Suprapubic skin (tissue), 4 donors: ENCODE measurements at regions not wholly inside any gene's neighbourhood (a gene's known extent, or its start where the extent isn't known, plus 50 kb on each side); places are given as distances from the start of the nearest gene placed in this dataset.
"Not testable (repeated sequence)": the region's sequence is repeated elsewhere in the genome, so short reads cannot be mapped to it uniquely, and the experiment has no call there.

ENCODE experiments used
- DNase-seq, 2 donors: peaks; one replicate each; pipeline ENCODE4 v3.0.0-alpha.2; 2019; ENCODE audit warnings: low spot score in 2 of 2
- H3K27ac ChIP-seq: fragments of 200-600 bp; sonication (generic); one replicate; pipeline ENCODE4 v1.5.1; 2019
- H3K27me3 ChIP-seq: fragments of 200-600 bp; sonication (generic); one replicate; pipeline ENCODE4 v1.5.1; 2019
- H3K36me3 ChIP-seq: fragments of 200-600 bp; sonication (generic); one replicate; pipeline ENCODE4 v1.5.1; 2019
- H3K4me1 ChIP-seq: fragments of 200-600 bp; sonication (generic); one replicate; pipeline ENCODE4 v1.5.1; 2019
- H3K4me3 ChIP-seq: fragments of 200-600 bp; sonication (generic); one replicate; pipeline ENCODE4 v1.5.1; 2019; ENCODE audit warnings: mild to moderate bottlenecking
- H3K9me3 ChIP-seq: fragments of 200-600 bp; sonication (generic); one replicate; pipeline ENCODE4 v1.5.1; 2019
- CTCF ChIP-seq, 2 donors: fragments of 200-600 bp in 1 of 2; fragments of 450-650 bp in 1 of 2; sonication (generic) in 1 of 2; IDR thresholded peaks; one replicate each; pipeline ENCODE4 v1.5.1; 2016 to 2019; ENCODE audit warnings: antibody characterized with exemption in 2 of 2, mild to moderate bottlenecking in 1 of 2, moderate library complexity in 1 of 2
- EP300 ChIP-seq: sonication (generic); formaldehyde crosslinking; IDR thresholded peaks from one replicate; pipeline ENCODE4 v1.6.1; 2017; ENCODE audit warnings: antibody characterized with exemption
- POLR2A ChIP-seq, 2 donors: fragments of 450-650 bp; IDR thresholded peaks; one replicate each; pipeline ENCODE4 v1.6.1; 2017; ENCODE audit warnings: antibody characterized with exemption in 2 of 2, mild to moderate bottlenecking in 2 of 2, moderate library complexity in 2 of 2
- POLR2AphosphoS5 ChIP-seq, 3 donors: sonication (generic); formaldehyde crosslinking; IDR thresholded peaks; one replicate each; pipeline ENCODE4 v1.6.1; 2017; ENCODE audit warnings: antibody characterized with exemption in 3 of 3
- WGBS: methylation state at CpG from one replicate; pipeline ENCODE4 v1.1.5; 2018; 5-methylcytosine and 5-hydroxymethylcytosine counted together

- no peak for DNase-seq
- WGBS, result 84% methylated on average over 2 of the region's 2 CpGs
These were observed 138.4 kb downstream of the SPANXN3 start for GRCh38 chrX:143378851-143379250.

DNA sequence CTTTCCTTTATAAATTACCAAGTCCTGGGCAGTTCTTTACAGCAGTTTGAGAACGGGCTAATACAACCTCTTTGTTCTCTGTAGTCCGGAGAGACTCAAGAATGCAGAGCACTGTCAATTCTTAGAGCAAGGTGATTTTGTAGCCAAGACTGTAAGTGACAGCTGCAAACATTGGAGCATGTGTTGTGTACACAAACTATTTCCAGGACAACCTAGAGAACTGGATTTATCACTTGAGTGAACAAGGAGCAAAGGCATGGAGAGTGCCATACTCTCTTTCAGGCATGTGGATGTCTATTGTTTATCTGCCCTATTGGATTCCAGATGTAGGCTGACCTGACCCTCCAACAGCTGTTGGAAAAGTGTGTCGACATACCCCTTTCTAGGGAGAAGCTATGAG lies 153.9 kb downstream of the SPANXN3 start:
- Histone ChIP-seq H3K4me1 (no peaks in the 10 kb centered on the region), H3K36me3 (no peaks in the 10 kb centered on the region), H3K27ac (no peak overlapping the region), H3K9me3 (no peaks in the 10 kb centered on the region), H3K4me3 (no peak overlapping the region), H3K27me3 (no peaks in the 10 kb centered on the region)
- 63% methylated on average over 3 of the region's 3 CpGs for WGBS
- TF ChIP-seq POLR2A (IDR thresholded peaks at IDR 0.05) (no peak), POLR2AphosphoS5 (IDR thresholded peaks at IDR 0.05) (no peak), EP300 (no peak), CTCF (IDR thresholded peaks at IDR 0.05) (no peak)
- DNase-seq, result no peak

More at GRCh38 chrX:143378851-143379250, 138.4 kb downstream of the SPANXN3 start:
- no peaks in the 10 kb centered on the region for H3K4me1 ChIP-seq
- no peaks in the 10 kb centered on the region for H3K27me3 ChIP-seq
- no peak overlapping the region for H3K4me3 ChIP-seq
- no peaks in the 10 kb centered on the region for H3K36me3 ChIP-seq
- TF ChIP-seq CTCF (IDR thresholded peaks at IDR 0.05) (no peak), POLR2AphosphoS5 (IDR thresholded peaks at IDR 0.05) (no peak), EP300 (no peak)
- no peaks in the 10 kb centered on the region for H3K9me3 ChIP-seq
- H3K27ac ChIP-seq, result no peak overlapping the region

DNA sequence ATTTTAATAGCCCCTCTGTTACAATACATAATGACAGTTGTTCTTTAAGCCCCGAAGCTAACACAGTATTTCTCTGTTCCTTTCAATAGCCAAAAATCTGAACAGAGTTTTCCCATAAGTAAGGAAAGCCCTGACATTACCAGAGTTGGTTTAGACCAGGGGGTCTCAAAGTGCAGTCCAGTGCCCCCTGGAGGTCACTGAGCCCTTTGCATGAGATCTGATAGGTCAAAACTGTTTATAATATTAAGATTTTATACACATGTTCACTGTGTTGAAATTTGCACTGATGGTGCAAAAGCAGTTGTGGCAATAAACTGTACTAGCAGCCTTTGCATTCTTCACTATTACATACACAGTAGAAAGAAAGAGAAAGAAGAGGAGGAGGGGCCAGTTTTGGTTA lies 177.1 kb downstream of the SPANXN3 start:
- Histone ChIP-seq H3K27ac (no peak overlapping the region), H3K27me3 (no peaks in the 10 kb centered on the region), H3K4me1 (no peaks in the 10 kb centered on the region), H3K36me3 (no peaks in the 10 kb centered on the region), H3K9me3 (no peaks in the 10 kb centered on the region), H3K4me3 (no peak overlapping the region)
- no peak for DNase-seq
- TF ChIP-seq CTCF (IDR thresholded peaks at IDR 0.05) (no peak), POLR2A (IDR thresholded peaks at IDR 0.05) (no peak), EP300 (no peak), POLR2AphosphoS5 (IDR thresholded peaks at IDR 0.05) (no peak)
- 90% methylated on average over 1 of the region's 1 CpG for WGBS

- WGBS, result 53% methylated on average over 1 of the region's 1 CpG
These were observed 181.0 kb downstream of the SPANXN3 start for GRCh38 chrX:143336261-143336660.

DNA sequence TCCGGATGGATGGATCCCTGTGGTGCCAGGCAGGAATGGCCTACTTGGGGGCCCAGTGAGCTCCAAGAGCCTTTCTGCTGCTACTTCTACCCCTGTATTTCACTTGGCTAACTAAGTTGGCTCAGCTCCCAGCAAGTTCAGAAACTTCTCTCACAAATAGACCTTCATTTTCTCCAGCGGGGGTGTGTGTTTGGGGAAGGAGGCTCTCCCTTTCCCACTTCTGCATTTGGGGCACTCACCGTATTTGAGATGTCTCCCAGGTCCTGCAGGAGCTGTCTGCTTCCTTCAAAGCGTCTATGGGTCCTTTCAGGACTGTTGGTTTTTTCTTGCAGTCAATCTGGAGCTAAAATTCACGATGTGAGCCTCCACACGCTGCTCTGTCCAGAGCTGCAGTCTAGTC lies 197.7 kb downstream of the SPANXN3 start:
- Histone ChIP-seq H3K4me1 (no peaks in the 10 kb centered on the region), H3K4me3 (no peak overlapping the region), H3K27ac (no peak overlapping the region), H3K36me3 (no peaks in the 10 kb centered on the region), H3K9me3 (no peaks in the 10 kb centered on the region), H3K27me3 (no peaks in the 10 kb centered on the region)
- TF ChIP-seq POLR2A (IDR thresholded peaks at IDR 0.05) (no peak), CTCF (IDR thresholded peaks at IDR 0.05) (no peak), EP300 (no peak), POLR2AphosphoS5 (IDR thresholded peaks at IDR 0.05) (no peak)
- DNase-seq, result no peak
- WGBS, result 64% methylated on average over 6 of the region's 6 CpGs

More at GRCh38 chrX:143336261-143336660, 181.0 kb downstream of the SPANXN3 start:
- H3K27me3 ChIP-seq, result no peaks in the 10 kb centered on the region
- no peak overlapping the region for H3K4me3 ChIP-seq
- no peaks in the 10 kb centered on the region for H3K4me1 ChIP-seq
- DNase-seq, result no peak
- no peak overlapping the region for H3K27ac ChIP-seq
- H3K9me3 ChIP-seq, result no peaks in the 10 kb centered on the region
- no peak for TF ChIP-seq EP300
- no peak for TF ChIP-seq CTCF (IDR thresholded peaks at IDR 0.05)
- no peak for TF ChIP-seq POLR2AphosphoS5 (IDR thresholded peaks at IDR 0.05)
- no peak for TF ChIP-seq POLR2A (IDR thresholded peaks at IDR 0.05)
- H3K36me3 ChIP-seq, result no peaks in the 10 kb centered on the region

GRCh38 chrX:143318857-143319256 lies 198.4 kb downstream of the SPANXN3 start:
- H3K4me3 ChIP-seq, H3K27ac ChIP-seq, H3K4me1 ChIP-seq, H3K9me3 ChIP-seq, H3K36me3 ChIP-seq, H3K27me3 ChIP-seq, DNase-seq: not testable (repeated sequence)
- WGBS, result 75% methylated on average over 2 of the region's 2 CpGs
